Fibroblast of lung (primary cell): ENCODE measurements at regions not wholly inside any gene's neighbourhood (a gene's known extent, or its start where the extent isn't known, plus 50 kb on each side); places are given as distances from the start of the nearest gene placed in this dataset.
"Not testable (repeated sequence)": the region's sequence is repeated elsewhere in the genome, so short reads cannot be mapped to it uniquely, and the experiment has no call there.

Source experiments
- DNase-seq, 2 donors: peaks; one replicate each; pipeline versions ENCODE4 v3.0.0 to v3.0.0-alpha.2; 2010; ENCODE audit warnings: low read depth in 2 of 2
- H2AFZ ChIP-seq: 2 replicates; pipeline ENCODE4 v1.5.1; 2012; ENCODE audit warnings: low read length, control low read depth, inconsistent platforms
- H3K27ac ChIP-seq: 2 replicates; pipeline ENCODE4 v1.5.1; 2011; ENCODE audit warnings: low read length, control low read depth; ENCODE audit not compliant: insufficient read depth
- H3K27me3 ChIP-seq: 2 replicates; pipeline ENCODE4 v1.5.1; 2011; ENCODE audit warnings: mild to moderate bottlenecking, low read length; ENCODE audit not compliant: control insufficient read depth, insufficient read depth
- H3K36me3 ChIP-seq: 2 replicates; pipeline ENCODE4 v1.5.1; 2011; ENCODE audit warnings: low read length; ENCODE audit not compliant: control insufficient read depth, insufficient read depth
- H3K4me1 ChIP-seq: 2 replicates; pipeline ENCODE4 v1.5.1; 2011; ENCODE audit warnings: low read length; ENCODE audit not compliant: control insufficient read depth, insufficient read depth; ENCODE audit errors: extremely low read depth
- H3K4me2 ChIP-seq: 2 replicates; pipeline ENCODE4 v1.5.1; 2011; ENCODE audit warnings: low read length, control low read depth; ENCODE audit not compliant: insufficient read depth; ENCODE audit errors: extremely low read depth
- H3K4me3 ChIP-seq, 4 experiments: fragments of 200-600 bp in 1 of 4; sonication (generic) in 1 of 4; replicated peaks in 1 of 4; 2 replicates each; pipeline ENCODE4 v1.5.1; 2011 to 2016; ENCODE audit warnings: low read length in 4 of 4, low read depth in 3 of 4, mild to moderate bottlenecking in 3 of 4, control low read depth in 2 of 4, inconsistent platforms in 1 of 4, mixed read lengths in 1 of 4; ENCODE audit not compliant: insufficient read depth in 1 of 4; ENCODE audit errors: control extremely low read depth in 1 of 4
- H3K79me2 ChIP-seq: 2 replicates; pipeline ENCODE4 v1.5.1; 2012; ENCODE audit warnings: mild to moderate bottlenecking, low read length, inconsistent platforms; ENCODE audit not compliant: control insufficient read depth, insufficient read depth
- H3K9ac ChIP-seq: 2 replicates; pipeline ENCODE4 v1.5.1; 2011; ENCODE audit warnings: mild to moderate bottlenecking, low read length, control low read depth; ENCODE audit not compliant: insufficient read depth
- H3K9me3 ChIP-seq: 2 replicates; pipeline ENCODE4 v1.5.1; 2012; ENCODE audit warnings: low read depth, low read length; ENCODE audit not compliant: control insufficient read depth, insufficient read depth
- H4K20me1 ChIP-seq: 2 replicates; pipeline ENCODE4 v1.5.1; 2011; ENCODE audit warnings: low read length; ENCODE audit not compliant: control insufficient read depth, insufficient read depth; ENCODE audit errors: extremely low read depth
- CTCF ChIP-seq, 2 donors: IDR thresholded peaks in 1 of 2; conservative IDR thresholded peaks in 1 of 2; 1 replicate in 1 of 2; 2 replicates in 1 of 2; pipeline ENCODE4 v1.5.1; 2011 to 2012; ENCODE audit warnings: low read length in 2 of 2, control low read depth in 1 of 2, inconsistent platforms in 1 of 2, low read depth in 1 of 2, mild to moderate bottlenecking in 1 of 2
- EZH2 ChIP-seq: IDR thresholded peaks from 2 replicates; pipeline ENCODE4 v1.5.1; 2012; ENCODE audit warnings: low read length, control low read depth, mild to moderate bottlenecking; ENCODE audit errors: missing control alignments

DNA sequence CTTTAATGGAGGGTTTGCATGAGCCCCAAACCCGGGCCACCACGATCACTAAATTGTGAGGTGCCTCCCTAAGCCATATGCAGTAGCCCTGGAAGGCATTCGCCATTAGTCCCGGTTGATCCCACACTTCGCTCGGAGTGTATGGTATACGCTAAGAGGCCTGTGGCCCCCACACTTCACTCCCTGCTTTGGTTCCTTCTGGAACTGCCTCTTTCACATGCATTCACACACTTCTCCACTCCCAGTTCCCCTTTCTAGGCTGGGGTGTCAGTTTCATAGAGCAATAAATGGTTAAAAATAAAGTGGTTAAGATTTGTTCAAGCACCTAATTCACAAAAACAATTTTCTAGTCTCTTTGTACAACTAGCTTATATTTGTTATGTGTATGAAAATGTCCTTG lies 212.1 kb upstream of the KCND2 start:
- H3K4me2 ChIP-seq: no peak overlapping the region

GRCh38 chr7:120064565-120064964 lies 208.4 kb upstream of the KCND2 start:
- no peaks in the 10 kb centered on the region for H3K4me1 ChIP-seq
- H2AFZ ChIP-seq: no peak overlapping the region
- no peak for TF ChIP-seq CTCF (conservative IDR thresholded peaks at IDR 0.05 in 1 of 2, IDR thresholded peaks at IDR 0.05 in 1 of 2; ENCODE audit: low read depth in 1 of 2, low read length in 2 of 2)
- TF ChIP-seq EZH2: no peak
- no peaks in the 10 kb centered on the region for H3K27me3 ChIP-seq
- H3K4me3 ChIP-seq: no peak overlapping the region
- peak overlapping the region; percentile 37 for H3K27ac ChIP-seq
- H3K79me2 ChIP-seq: no peaks in the 10 kb centered on the region
- DNase-seq: peak; percentile 53 to 89
- H3K9me3 ChIP-seq: no peaks in the 10 kb centered on the region
- H3K36me3 ChIP-seq: no peaks in the 10 kb centered on the region
- no peak overlapping the region for H3K4me2 ChIP-seq
- H4K20me1 ChIP-seq: no peaks in the 10 kb centered on the region
- H3K9ac ChIP-seq: no peak overlapping the region

More for the DNA sequence above, 212.1 kb upstream of the KCND2 start:
- H3K36me3 ChIP-seq: no peaks in the 10 kb centered on the region
- no peaks in the 10 kb centered on the region for H3K4me1 ChIP-seq
- no peak overlapping the region for H3K9ac ChIP-seq
- H2AFZ ChIP-seq: no peak overlapping the region
- no peak for TF ChIP-seq EZH2
- no peak for TF ChIP-seq CTCF (conservative IDR thresholded peaks at IDR 0.05 in 1 of 2, IDR thresholded peaks at IDR 0.05 in 1 of 2; ENCODE audit: low read depth in 1 of 2, low read length in 2 of 2)
- H4K20me1 ChIP-seq: no peaks in the 10 kb centered on the region
- H3K79me2 ChIP-seq: no peaks in the 10 kb centered on the region
- DNase-seq: no peak
- no peaks in the 10 kb centered on the region for H3K9me3 ChIP-seq
- no peak overlapping the region for H3K4me3 ChIP-seq
- H3K27ac ChIP-seq: no peak overlapping the region
- H3K27me3 ChIP-seq: no peaks in the 10 kb centered on the region

GRCh38 chr7:120066898-120067297 lies 206.1 kb upstream of the KCND2 start:
- H3K27me3 ChIP-seq, H3K4me1 ChIP-seq, H3K36me3 ChIP-seq, H3K27ac ChIP-seq, H3K9ac ChIP-seq, H4K20me1 ChIP-seq, H2AFZ ChIP-seq, H3K79me2 ChIP-seq, DNase-seq, H3K9me3 ChIP-seq, H3K4me2 ChIP-seq, H3K4me3 ChIP-seq: not testable (repeated sequence)

DNA sequence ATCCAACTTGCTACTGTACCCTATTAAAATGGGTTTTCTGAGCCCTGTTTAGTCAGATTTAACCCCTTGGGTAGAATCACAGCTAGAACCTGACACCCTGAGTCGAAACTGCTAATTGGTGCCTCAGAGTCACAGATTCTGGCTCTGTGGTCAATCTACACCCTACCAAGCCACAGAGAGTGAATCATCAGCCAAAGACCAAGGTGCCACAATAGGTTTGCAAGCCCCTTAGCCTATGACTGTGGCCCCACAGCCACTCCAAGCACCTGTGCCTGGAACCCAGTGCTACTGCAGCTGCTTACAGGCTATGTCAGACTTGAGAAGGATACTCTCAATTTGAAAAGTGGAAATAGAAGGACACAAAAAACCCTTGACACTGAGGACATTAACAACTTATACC lies 202.8 kb upstream of the KCND2 start:
- DNase-seq: no peak

More for the DNA sequence above, 202.8 kb upstream of the KCND2 start:
- H3K4me3 ChIP-seq: no peak overlapping the region
- no peak for TF ChIP-seq CTCF (conservative IDR thresholded peaks at IDR 0.05 in 1 of 2, IDR thresholded peaks at IDR 0.05 in 1 of 2; ENCODE audit: low read depth in 1 of 2, low read length in 2 of 2)
- no peak for TF ChIP-seq EZH2
- H3K4me1 ChIP-seq: no peaks in the 10 kb centered on the region
- no peaks in the 10 kb centered on the region for H4K20me1 ChIP-seq
- H3K4me2 ChIP-seq: no peak overlapping the region
- H3K27ac ChIP-seq: no peak overlapping the region
- no peaks in the 10 kb centered on the region for H3K27me3 ChIP-seq
- no peaks in the 10 kb centered on the region for H3K36me3 ChIP-seq
- H3K79me2 ChIP-seq: no peaks in the 10 kb centered on the region
- no peaks in the 10 kb centered on the region for H3K9me3 ChIP-seq
- no peak overlapping the region for H3K9ac ChIP-seq
- no peak overlapping the region for H2AFZ ChIP-seq
